ENCODE measurements at regions not wholly inside any gene's neighbourhood (a gene's known extent, or its start where the extent isn't known, plus 50 kb on each side); places are given as distances from the start of the nearest gene placed in this dataset.
"Not testable (repeated sequence)": the region's sequence is repeated elsewhere in the genome, so short reads cannot be mapped to it uniquely, and the experiment has no call there.

GRCh38 chr7:73244782-73245311 is 63.8 kb downstream of the NSUN5 start:
- not testable (repeated sequence) for DNase-seq

- DNase-seq: peak; percentile 87
Measured at GRCh38 chr7:73234994-73235717, 73.5 kb downstream of the NSUN5 start.

- DNase-seq: not testable (repeated sequence)
Measured at GRCh38 chr7:73225745-73226144, 82.9 kb downstream of the NSUN5 start.

- DNase-seq: not testable (repeated sequence)
Measured at GRCh38 chr7:73221724-73222123, 86.9 kb downstream of the NSUN5 start.

GRCh38 chr7:73220766-73221370 is 87.8 kb downstream of the NSUN5 start:
- DNase-seq: not testable (repeated sequence)

GRCh38 chr7:73220357-73220756 is 88.3 kb downstream of the NSUN5 start:
- DNase-seq: not testable (repeated sequence)

GRCh38 chr7:73218802-73219201 is 89.8 kb downstream of the NSUN5 start:
- not testable (repeated sequence) for DNase-seq

GRCh38 chr7:73216046-73216675 is 92.5 kb downstream of the NSUN5 start:
- not testable (repeated sequence) for DNase-seq

GRCh38 chr7:73215232-73215631 is 93.4 kb downstream of the NSUN5 start:
- DNase-seq: not testable (repeated sequence)

GRCh38 chr7:73214471-73214870 is 94.2 kb downstream of the NSUN5 start:
- not testable (repeated sequence) for DNase-seq

- not testable (repeated sequence) for DNase-seq
Measured at GRCh38 chr7:73213076-73213475, 95.5 kb downstream of the NSUN5 start.

GRCh38 chr7:73205594-73205993 is 103.0 kb downstream of the NSUN5 start:
- DNase-seq: not testable (repeated sequence)

GRCh38 chr7:73204898-73205297 is 103.7 kb downstream of the NSUN5 start:
- DNase-seq: not testable (repeated sequence)

GRCh38 chr7:73203312-73203711 is 105.3 kb downstream of the NSUN5 start:
- DNase-seq: not testable (repeated sequence)

GRCh38 chr7:73201264-73201663 is 107.4 kb downstream of the NSUN5 start:
- not testable (repeated sequence) for DNase-seq

GRCh38 chr7:73200518-73201099 is 108.0 kb downstream of the NSUN5 start:
- DNase-seq: not testable (repeated sequence)

GRCh38 chr7:73193991-73194390 is 108.2 kb upstream of the SPDYE9 start:
- DNase-seq: not testable (repeated sequence)

GRCh38 chr7:73190483-73191155 is 104.8 kb upstream of the SPDYE9 start:
- not testable (repeated sequence) for DNase-seq

- not testable (repeated sequence) for DNase-seq
Measured at GRCh38 chr7:73188287-73188686, 102.4 kb upstream of the SPDYE9 start.

GRCh38 chr7:73186589-73187309 is 100.9 kb upstream of the SPDYE9 start:
- not testable (repeated sequence) for DNase-seq

GRCh38 chr7:73176813-73177212 is 91.0 kb upstream of the SPDYE9 start:
- not testable (repeated sequence) for DNase-seq

- DNase-seq: not testable (repeated sequence)
Measured at GRCh38 chr7:73175322-73175721, 89.5 kb upstream of the SPDYE9 start.

Measured in activated CD4-positive, alpha-beta T cell treated with anti-CD3 and anti-CD28 coated beads for 1 hour (primary cell).